NCI-H1694 treated with DMSO at 0.1 percent for 48 hours (cell line): ENCODE measurements at regions not wholly inside any gene's neighbourhood (a gene's known extent, or its start where the extent isn't known, plus 50 kb on each side); places are given as distances from the start of the nearest gene placed in this dataset.

Source experiments
- DNase-seq: peaks from one replicate; lab custom pipeline; 2025; lab: John Stamatoyannopoulos, UW

- no peak for DNase-seq
Measured at GRCh38 chr5:133905424-133905823, 63.0 kb downstream of the C5orf15 start.

- DNase-seq: no peak
Measured at GRCh38 chr5:133904641-133905040, 63.8 kb downstream of the C5orf15 start.

- peak; percentile 13 for DNase-seq
Measured at GRCh38 chr5:133902511-133903118, 65.8 kb downstream of the C5orf15 start.

- no peak for DNase-seq
Measured at GRCh38 chr5:133900534-133901270, 67.7 kb downstream of the C5orf15 start.

- DNase-seq: no peak
Measured at GRCh38 chr5:133899506-133899905, 68.9 kb downstream of the C5orf15 start.

GRCh38 chr5:133898440-133898839 lies 70.0 kb downstream of the C5orf15 start:
- no peak for DNase-seq

- no peak for DNase-seq
Measured at GRCh38 chr5:133897431-133897830, 71.0 kb downstream of the C5orf15 start.

GRCh38 chr5:133896873-133897272 lies 71.6 kb downstream of the C5orf15 start:
- no peak for DNase-seq

GRCh38 chr5:133895979-133896845 lies 72.2 kb downstream of the C5orf15 start:
- DNase-seq: no peak

GRCh38 chr5:133894143-133894542 lies 74.3 kb downstream of the C5orf15 start:
- no peak for DNase-seq

GRCh38 chr5:133892774-133893173 lies 75.7 kb downstream of the C5orf15 start:
- no peak for DNase-seq

GRCh38 chr5:133892306-133892705 lies 76.1 kb downstream of the C5orf15 start:
- no peak for DNase-seq

- no peak for DNase-seq
Measured at GRCh38 chr5:133891390-133891789, 77.0 kb downstream of the C5orf15 start.

GRCh38 chr5:133890776-133891280 lies 77.6 kb downstream of the C5orf15 start:
- DNase-seq: no peak

GRCh38 chr5:133890314-133890713 lies 78.1 kb downstream of the C5orf15 start:
- DNase-seq: no peak

- no peak for DNase-seq
Measured at GRCh38 chr5:133889271-133889905, 79.0 kb downstream of the C5orf15 start.

GRCh38 chr5:133888625-133888991 lies 79.8 kb downstream of the C5orf15 start:
- DNase-seq: no peak

- DNase-seq: no peak
Measured at GRCh38 chr5:133885566-133885965, 82.9 kb downstream of the C5orf15 start.

GRCh38 chr5:133884569-133885311 lies 83.7 kb downstream of the C5orf15 start:
- DNase-seq: no peak

- no peak for DNase-seq
Measured at GRCh38 chr5:133883916-133884315, 84.5 kb downstream of the C5orf15 start.

GRCh38 chr5:133882846-133883245 lies 85.6 kb downstream of the C5orf15 start:
- DNase-seq: peak; percentile 8

GRCh38 chr5:133882389-133882695 lies 86.1 kb downstream of the C5orf15 start:
- no peak for DNase-seq
